ENCODE measurements at regions not wholly inside any gene's neighbourhood (a gene's known extent, or its start where the extent isn't known, plus 50 kb on each side); places are given as distances from the start of the nearest gene placed in this dataset.

DNA sequence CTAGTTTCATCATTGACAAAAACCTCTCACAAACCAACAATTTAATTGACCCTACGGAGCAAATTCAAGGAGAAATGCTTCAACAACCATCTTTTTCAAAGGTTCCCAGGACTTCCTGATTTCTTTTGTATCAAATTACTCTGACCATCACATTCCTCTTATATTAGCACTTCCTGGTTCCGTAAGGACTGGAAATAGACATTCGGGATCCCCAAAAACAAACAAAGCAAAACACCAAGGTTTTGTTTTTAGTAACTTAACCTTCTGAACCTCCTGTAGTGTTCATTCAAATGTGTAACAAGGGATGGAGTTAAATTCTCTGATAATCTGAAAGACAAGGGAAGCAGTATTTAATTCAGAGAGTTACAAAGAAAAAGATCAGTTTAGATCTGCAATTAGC, 387.6 kb upstream of the NRP1 start:
- TF ChIP-seq, protein P1, sequence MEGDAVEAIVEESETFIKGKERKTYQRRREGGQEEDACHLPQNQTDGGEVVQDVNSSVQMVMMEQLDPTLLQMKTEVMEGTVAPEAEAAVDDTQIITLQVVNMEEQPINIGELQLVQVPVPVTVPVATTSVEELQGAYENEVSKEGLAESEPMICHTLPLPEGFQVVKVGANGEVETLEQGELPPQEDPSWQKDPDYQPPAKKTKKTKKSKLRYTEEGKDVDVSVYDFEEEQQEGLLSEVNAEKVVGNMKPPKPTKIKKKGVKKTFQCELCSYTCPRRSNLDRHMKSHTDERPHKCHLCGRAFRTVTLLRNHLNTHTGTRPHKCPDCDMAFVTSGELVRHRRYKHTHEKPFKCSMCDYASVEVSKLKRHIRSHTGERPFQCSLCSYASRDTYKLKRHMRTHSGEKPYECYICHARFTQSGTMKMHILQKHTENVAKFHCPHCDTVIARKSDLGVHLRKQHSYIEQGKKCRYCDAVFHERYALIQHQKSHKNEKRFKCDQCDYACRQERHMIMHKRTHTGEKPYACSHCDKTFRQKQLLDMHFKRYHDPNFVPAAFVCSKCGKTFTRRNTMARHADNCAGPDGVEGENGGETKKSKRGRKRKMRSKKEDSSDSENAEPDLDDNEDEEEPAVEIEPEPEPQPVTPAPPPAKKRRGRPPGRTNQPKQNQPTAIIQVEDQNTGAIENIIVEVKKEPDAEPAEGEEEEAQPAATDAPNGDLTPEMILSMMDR (IDR thresholded peaks at IDR 0.05; ENCODE audit: low read length): no peak
- TF ChIP-seq EZH2 (IDR thresholded peaks at IDR 0.05; ENCODE audit: borderline replicate concordance, low read length): no peak

Data from OCI-LY1 (cell line).